ENCODE measurements at regions not wholly inside any gene's neighbourhood (a gene's known extent, or its start where the extent isn't known, plus 50 kb on each side); places are given as distances from the start of the nearest gene placed in this dataset.

DNA sequence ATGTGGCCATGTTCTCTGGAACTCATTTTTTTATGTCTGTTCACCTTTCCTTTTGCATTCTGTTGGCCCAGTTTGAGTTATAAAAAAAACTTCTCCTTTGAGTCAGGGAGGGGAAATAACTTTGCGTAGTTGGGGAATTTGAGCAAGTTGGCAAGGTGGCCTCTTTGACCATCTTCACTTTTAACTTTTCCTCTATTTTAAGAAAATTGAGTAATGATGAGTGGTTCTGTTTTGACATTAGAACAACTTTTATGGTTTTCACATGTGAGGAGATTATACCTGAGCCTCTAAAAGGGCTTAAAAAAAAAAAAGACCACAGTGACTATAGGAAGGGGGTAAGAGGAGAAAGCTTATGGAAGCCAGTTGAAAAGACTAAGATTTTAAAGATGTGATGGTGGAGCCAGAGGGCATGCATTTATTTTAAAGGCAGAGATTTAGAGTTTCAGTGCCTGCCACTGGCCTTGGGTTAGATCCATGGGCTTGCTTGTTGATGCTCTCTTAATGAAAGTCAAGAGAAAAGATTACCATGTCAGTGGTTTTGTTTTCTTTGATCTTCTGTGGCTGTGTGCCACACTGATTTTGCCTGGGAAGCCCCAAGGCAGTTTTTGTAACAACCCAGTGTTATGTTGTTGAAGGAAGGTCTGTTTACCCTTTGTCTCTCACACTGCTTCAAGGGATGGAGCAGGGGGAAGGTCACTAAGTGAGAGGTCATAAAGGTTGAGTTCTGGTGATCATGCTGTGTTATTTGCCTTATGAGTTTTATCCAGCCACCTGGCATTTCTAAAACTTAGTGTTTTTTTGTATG is 219.7 kb upstream of the CD180 start:
- Mint-ChIP-seq H3K27me3 (peaks cover 0 to 1% (median 0%) of the 10 kb centered on the region in 5 donors), H3K36me3 (no peaks in the 10 kb centered on the region), H3K4me1 (peaks cover 6 to 15% (median 12%) of the 10 kb centered on the region in 4 donors), H3K27ac (peak overlapping the region in 7 of 10 donors; percentile 2 to 66 (median 32)), H3K9me3 (peaks cover 0 to 6% (median 0%) of the 10 kb centered on the region in 9 donors), H3K4me3 (peak overlapping the region in 1 of 10 donors; percentile 5)
- POLR2A ChIA-PET: interaction anchor here (0.5 kb wide), 1 partner anchor 569 kb away, joined by 3 read pairs; no protein-coding TSS in a partner anchor
- peak; percentile 75 to 83 for ATAC-seq
- DNase-seq: peak in 4 of 10 donors; percentile 1 to 52 (median 28)

- no peak for DNase-seq
- Mint-ChIP-seq H3K9me3 (peaks cover 0 to 2% (median 0%) of the 10 kb centered on the region in 9 donors), H3K4me3 (no peak overlapping the region), H3K27ac (peak overlapping the region in 1 of 10 donors; percentile 43), H3K36me3 (no peaks in the 10 kb centered on the region), H3K4me1 (peaks cover 6 to 15% (median 12%) of the 10 kb centered on the region in 4 donors), H3K27me3 (peaks cover 0 to 1% (median 0%) of the 10 kb centered on the region in 5 donors)
- ATAC-seq: no peak
- POLR2A ChIA-PET: no interaction called here
These were observed 218.1 kb upstream of the CD180 start for GRCh38 chr5:67414712-67415111.

DNA sequence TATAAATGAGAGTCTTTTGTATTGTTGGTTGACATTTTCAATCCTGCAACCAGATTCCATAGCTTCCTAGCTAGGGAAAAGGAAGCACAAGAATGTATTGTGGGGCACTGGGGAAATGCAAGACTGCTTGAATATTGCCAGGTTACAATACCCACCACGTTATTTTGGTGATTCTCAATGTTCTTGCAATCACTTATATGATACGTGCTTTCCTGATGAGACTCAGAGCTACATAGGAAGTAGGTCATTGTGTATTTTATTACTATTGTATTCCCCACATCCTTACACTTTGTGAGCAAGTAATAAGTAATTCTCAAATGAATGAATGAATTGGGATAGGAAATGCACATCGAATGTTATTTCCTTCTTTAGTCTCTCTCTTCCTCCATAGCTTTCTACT is 217.1 kb upstream of the CD180 start:
- POLR2A ChIA-PET: no interaction called here
- Mint-ChIP-seq H3K36me3 (no peaks in the 10 kb centered on the region), H3K27me3 (peaks cover 0 to 1% (median 0%) of the 10 kb centered on the region in 5 donors), H3K4me3 (no peak overlapping the region), H3K27ac (no peak overlapping the region), H3K4me1 (peaks cover 6 to 17% (median 13%) of the 10 kb centered on the region in 4 donors), H3K9me3 (peaks cover 0 to 2% (median 0%) of the 10 kb centered on the region in 9 donors)
- DNase-seq (no peak), ATAC-seq (no peak)

GRCh38 chr5:67409126-67409777 is 212.7 kb upstream of the CD180 start:
- Mint-ChIP-seq H3K36me3 (no peaks in the 10 kb centered on the region), H3K4me1 (peaks cover 0 to 6% (median 0%) of the 10 kb centered on the region in 4 donors), H3K27ac (no peak overlapping the region), H3K9me3 (no peaks in the 10 kb centered on the region), H3K4me3 (no peak overlapping the region), H3K27me3 (peaks cover 0 to 1% (median 0%) of the 10 kb centered on the region in 5 donors)
- no peak for DNase-seq
- POLR2A ChIA-PET: no interaction called here
- no peak for ATAC-seq

GRCh38 chr5:67407979-67408378 is 211.4 kb upstream of the CD180 start:
- H3K4me1 Mint-ChIP-seq: peaks cover 0 to 6% (median 0%) of the 10 kb centered on the region in 4 donors
- DNase-seq (no peak), ATAC-seq (no peak)
- H3K36me3 Mint-ChIP-seq: no peaks in the 10 kb centered on the region
- POLR2A ChIA-PET: no interaction called here
- no peak overlapping the region for H3K4me3 Mint-ChIP-seq
- H3K27ac Mint-ChIP-seq: no peak overlapping the region
- H3K9me3 Mint-ChIP-seq: no peaks in the 10 kb centered on the region
- H3K27me3 Mint-ChIP-seq: peaks cover 0 to 2% (median 0%) of the 10 kb centered on the region in 5 donors

DNA sequence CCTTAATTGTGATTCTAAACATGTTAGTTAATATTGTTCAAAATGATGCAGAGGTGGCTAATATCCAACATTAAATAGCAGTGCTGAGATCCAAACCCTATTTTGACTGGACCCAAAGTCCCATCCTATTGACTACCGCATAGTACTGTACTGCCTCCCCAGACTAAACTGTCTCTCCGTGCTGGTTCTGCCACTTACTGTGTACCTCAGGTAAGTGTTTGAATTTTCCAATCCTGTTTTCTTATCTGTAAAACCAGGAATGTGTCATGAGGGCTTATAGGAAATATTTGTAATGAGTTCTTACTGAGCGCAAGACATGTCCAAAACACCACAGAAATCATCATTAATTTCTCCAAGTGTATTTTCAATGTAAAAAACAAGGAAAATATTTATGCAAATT is 209.2 kb upstream of the CD180 start:
- no peak overlapping the region for H3K27ac Mint-ChIP-seq
- POLR2A ChIA-PET: no interaction called here
- H3K36me3 Mint-ChIP-seq: no peaks in the 10 kb centered on the region
- peaks cover 0 to 2% (median 0%) of the 10 kb centered on the region in 5 donors for H3K27me3 Mint-ChIP-seq
- no peak overlapping the region for H3K4me3 Mint-ChIP-seq
- DNase-seq: no peak
- H3K4me1 Mint-ChIP-seq: peaks cover 0 to 6% (median 0%) of the 10 kb centered on the region in 4 donors
- no peaks in the 10 kb centered on the region for H3K9me3 Mint-ChIP-seq
- no peak for ATAC-seq

DNA sequence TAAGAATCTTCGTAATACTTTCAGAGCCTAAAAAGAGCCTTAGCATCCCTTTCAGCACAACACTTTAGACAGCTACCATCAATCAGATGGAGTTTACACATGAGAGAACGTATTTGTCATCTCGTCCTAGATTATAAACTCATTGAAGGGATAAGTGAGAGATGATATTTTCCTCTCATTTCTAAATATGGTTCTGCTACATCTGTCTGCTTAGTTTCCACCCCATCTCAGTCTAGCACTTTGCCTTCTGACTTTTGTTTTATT is 208.4 kb upstream of the CD180 start:
- Mint-ChIP-seq H3K27me3 (peaks cover 0 to 2% (median 0%) of the 10 kb centered on the region in 5 donors), H3K4me1 (peaks cover 0 to 6% (median 0%) of the 10 kb centered on the region in 4 donors), H3K36me3 (no peaks in the 10 kb centered on the region), H3K9me3 (no peaks in the 10 kb centered on the region), H3K27ac (no peak overlapping the region), H3K4me3 (no peak overlapping the region)
- POLR2A ChIA-PET: no interaction called here
- ATAC-seq (no peak), DNase-seq (no peak)

DNA sequence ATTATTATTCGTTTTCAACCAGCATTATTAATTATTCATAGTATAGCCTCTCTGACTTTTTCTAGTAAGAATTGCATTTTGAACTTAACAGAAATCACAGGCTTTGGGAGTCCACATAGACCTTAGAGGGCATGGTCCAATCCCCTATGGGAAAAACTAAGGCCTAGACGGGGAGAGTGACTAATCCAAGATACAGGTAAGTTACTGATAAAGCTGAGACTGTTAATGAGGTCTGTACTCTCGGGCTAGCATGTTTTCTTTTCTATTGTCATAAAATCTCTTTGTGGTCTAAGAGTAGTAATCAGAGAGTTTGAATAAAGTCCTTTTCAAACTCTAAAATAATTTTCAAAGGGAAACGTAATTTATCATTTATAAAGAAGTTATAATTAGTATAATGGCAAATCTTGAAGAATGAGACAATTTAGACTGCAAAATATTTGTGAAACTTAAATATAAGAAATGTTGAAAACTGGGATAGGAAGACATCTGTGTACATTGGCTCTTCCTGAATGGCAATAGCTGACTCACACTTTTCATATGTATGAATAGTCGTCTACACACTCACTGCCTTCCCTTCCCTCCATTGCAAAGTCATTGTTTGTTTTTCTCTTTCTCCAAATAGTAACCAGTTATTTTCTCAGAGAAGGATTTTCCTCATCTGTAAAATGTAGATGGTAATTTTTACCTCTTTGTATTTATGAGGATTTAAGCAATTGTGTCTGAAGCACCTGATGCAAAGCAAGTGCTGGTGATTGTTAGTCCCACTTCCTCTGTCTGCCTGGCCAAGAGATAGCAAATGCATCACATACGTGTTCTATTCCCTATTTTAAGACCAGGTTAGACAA is 207.9 kb upstream of the CD180 start:
- ATAC-seq (no peak), DNase-seq (no peak)
- H3K4me1 Mint-ChIP-seq: peaks cover 0 to 4% (median 0%) of the 10 kb centered on the region in 4 donors
- POLR2A ChIA-PET: no interaction called here
- H3K27ac Mint-ChIP-seq: no peak overlapping the region
- H3K9me3 Mint-ChIP-seq: no peaks in the 10 kb centered on the region
- peaks cover 0 to 2% (median 0%) of the 10 kb centered on the region in 5 donors for H3K27me3 Mint-ChIP-seq
- no peaks in the 10 kb centered on the region for H3K36me3 Mint-ChIP-seq
- H3K4me3 Mint-ChIP-seq: no peak overlapping the region

- no peaks in the 10 kb centered on the region for H3K4me1 Mint-ChIP-seq
- H3K36me3 Mint-ChIP-seq: no peaks in the 10 kb centered on the region
- no peak overlapping the region for H3K27ac Mint-ChIP-seq
- POLR2A ChIA-PET: no interaction called here
- H3K27me3 Mint-ChIP-seq: peaks cover 0 to 2% (median 0%) of the 10 kb centered on the region in 5 donors
- DNase-seq: no peak
- no peaks in the 10 kb centered on the region for H3K9me3 Mint-ChIP-seq
- ATAC-seq: no peak
- H3K4me3 Mint-ChIP-seq: no peak overlapping the region
These were observed 205.9 kb upstream of the CD180 start for GRCh38 chr5:67402526-67402925.

DNA sequence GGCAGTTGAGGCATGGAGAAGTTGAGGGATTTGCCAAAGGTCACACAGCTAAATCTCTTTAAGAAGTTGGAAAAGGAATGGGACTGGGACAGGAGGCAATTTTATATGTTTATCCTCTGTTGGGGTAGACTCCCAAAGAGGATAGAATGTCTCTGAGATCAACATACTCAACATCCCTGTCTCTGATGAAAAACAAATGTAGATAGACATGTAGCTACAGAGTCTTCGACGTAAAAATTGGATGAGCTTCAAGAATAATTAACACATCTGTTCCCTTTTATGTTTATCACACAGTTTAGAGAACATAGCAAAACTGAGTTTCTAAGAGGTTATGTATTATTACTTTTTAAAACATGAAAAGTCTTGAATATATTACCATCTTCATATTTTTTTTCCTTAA is 204.6 kb upstream of the CD180 start:
- no peak overlapping the region for H3K27ac Mint-ChIP-seq
- H3K9me3 Mint-ChIP-seq: no peaks in the 10 kb centered on the region
- H3K4me1 Mint-ChIP-seq: no peaks in the 10 kb centered on the region
- H3K27me3 Mint-ChIP-seq: peaks cover 0 to 2% (median 0%) of the 10 kb centered on the region in 5 donors
- ATAC-seq (no peak), DNase-seq (no peak)
- H3K4me3 Mint-ChIP-seq: no peak overlapping the region
- no peaks in the 10 kb centered on the region for H3K36me3 Mint-ChIP-seq
- POLR2A ChIA-PET: no interaction called here

DNA sequence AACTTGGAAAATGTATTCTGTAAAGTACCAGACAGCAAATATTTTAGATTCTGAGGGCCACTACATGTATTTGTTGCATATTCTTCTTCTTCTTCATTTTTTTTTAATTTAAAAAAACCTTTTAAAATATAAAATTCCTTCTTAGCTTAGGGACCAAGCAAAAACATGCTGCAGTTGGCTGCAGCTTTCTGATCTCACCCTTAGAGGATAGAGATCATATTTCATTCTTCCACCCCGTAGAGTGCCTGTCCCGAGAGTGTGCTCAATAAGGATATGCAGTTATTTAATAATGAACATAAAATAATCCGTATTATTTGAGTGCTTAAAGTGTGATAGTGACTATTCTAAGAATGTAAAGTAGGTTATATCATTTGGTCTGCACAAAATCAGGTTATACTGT is 204.2 kb upstream of the CD180 start:
- no peak overlapping the region for H3K27ac Mint-ChIP-seq
- no peak overlapping the region for H3K4me3 Mint-ChIP-seq
- POLR2A ChIA-PET: no interaction called here
- no peaks in the 10 kb centered on the region for H3K9me3 Mint-ChIP-seq
- H3K4me1 Mint-ChIP-seq: no peaks in the 10 kb centered on the region
- DNase-seq (no peak), ATAC-seq (no peak)
- peaks cover 0 to 2% (median 0%) of the 10 kb centered on the region in 5 donors for H3K27me3 Mint-ChIP-seq
- H3K36me3 Mint-ChIP-seq: no peaks in the 10 kb centered on the region

DNA sequence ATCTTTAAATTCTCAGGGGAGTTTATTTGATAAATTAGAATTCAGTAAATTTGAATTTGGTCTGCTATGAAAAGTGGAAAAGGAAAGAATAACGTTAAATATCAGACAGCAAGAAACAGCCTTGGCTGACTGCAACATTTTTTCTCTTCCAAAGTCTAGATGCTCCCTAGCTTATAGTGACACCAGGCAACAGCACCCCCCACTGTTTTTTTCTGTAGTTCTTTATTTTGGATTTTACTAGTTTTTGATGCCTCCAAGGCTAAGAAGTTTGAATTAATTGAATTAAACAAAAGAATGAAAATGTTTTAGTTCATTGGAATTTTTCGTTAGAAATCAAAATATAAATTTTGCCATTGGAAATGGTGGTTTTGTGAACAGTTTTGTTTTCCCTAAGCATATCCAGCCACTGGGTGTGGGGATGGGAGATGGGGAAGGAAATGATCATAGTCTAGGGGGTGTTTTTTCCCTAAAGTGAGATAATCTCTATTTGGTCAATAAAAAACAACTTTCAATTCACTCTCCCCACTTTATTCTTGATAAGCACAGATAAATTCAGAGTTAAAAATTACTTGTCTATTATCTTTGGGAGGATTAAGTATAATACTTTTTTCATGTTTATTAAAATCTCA is 199.3 kb upstream of the CD180 start:
- Mint-ChIP-seq H3K4me1 (peaks cover 0 to 7% (median under 1%) of the 10 kb centered on the region in 4 donors), H3K27me3 (no peaks in the 10 kb centered on the region), H3K9me3 (no peaks in the 10 kb centered on the region), H3K36me3 (no peaks in the 10 kb centered on the region), H3K27ac (no peak overlapping the region), H3K4me3 (no peak overlapping the region)
- no peak for ATAC-seq
- POLR2A ChIA-PET: no interaction called here
- no peak for DNase-seq
